ENCODE measurements at regions not wholly inside any gene's neighbourhood (a gene's known extent, or its start where the extent isn't known, plus 50 kb on each side); places are given as distances from the start of the nearest gene placed in this dataset.
"Not testable (repeated sequence)": the region's sequence is repeated elsewhere in the genome, so short reads cannot be mapped to it uniquely, and the experiment has no call there.

DNA sequence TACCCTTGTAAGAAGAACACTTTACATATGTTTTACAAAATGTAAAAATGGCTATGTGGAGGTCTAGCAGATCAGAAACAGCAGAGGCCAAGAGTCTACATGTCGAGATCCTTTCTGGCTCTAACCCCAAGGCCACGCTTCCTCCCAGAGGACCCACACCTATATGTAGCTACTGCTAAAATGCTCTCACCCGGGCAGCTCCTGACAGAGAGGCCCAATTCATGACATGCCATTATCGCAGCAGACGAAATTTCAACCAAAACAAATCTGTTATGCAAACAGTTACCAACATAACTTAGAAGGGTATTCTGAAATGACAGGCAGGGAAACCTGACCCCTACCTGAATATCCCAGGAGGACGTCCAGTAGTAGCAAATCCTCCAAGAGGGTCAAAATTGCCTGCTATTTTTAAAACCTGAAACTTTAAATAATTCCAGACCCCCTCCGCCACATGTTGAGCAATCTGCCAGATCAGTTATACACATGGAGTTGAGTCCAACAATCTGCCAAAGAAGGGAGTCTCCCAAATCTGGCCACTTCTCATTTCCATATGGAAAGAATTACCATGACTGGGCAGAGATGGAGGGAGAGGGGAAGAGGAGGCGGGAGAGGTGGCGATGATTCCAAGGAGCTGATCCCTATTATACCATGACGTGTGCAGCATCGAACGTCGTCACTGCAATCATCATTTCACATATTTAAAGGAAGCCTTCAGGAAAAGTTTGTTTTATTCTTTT lies 192.9 kb upstream of the TBL1X start:
- DNase-seq: peak; percentile 75

DNA sequence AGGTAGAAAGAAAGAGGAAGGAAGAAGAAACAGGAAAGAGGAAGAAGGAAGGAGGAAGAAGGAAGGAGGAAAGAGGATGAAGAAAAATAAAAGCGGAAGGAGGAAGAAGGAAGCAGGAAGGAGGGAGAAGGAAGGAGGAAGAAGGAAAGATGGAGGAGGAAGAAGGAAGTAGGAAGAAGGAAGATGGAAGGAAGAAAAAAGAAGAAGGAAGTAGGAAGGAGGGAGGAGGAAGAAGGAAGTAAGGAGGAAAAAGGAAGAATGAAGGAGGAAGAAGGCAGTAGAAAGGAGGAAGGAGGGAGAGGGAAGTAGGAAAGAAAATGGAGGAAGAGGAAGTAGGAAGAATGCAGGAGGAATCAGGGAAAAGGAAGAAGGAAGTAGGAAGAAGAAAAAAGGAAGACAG lies 191.1 kb upstream of the TBL1X start:
- no peak for DNase-seq

DNA sequence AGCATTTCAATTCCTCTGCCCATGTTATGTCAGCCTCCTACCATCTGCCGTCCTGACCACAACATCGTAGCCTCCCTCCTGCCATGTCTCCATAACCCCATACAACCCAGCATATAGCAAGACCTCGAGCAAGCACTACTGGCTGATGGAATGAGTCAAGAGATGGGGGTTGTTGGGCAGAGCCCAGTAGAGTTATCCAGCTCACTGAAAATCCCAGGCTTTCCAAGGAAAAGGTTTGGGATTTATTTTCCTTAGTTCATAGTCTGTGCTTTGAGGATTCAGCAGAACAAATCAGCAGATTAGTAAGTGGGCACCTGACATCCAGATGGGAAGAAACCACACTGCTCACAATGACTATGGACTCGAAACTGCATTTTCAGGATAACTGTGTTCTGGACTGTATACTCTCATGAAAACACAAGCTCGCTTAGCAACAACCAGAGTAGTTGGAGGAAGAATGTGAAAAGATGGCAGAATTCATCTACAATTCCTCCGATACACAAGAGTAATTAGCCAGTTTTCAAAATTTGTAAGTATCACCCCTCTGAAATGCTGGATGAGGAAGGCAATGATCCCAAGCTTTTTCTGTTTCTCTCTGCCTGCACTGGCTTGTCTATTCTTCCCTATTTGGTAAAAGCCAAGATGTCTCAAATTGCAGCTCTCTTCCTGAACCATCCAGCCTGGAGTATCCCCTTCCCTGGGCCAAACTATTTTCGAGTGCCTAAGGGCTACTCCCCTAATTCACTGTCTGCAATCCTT lies 186.2 kb upstream of the TBL1X start:
- DNase-seq: no peak

DNA sequence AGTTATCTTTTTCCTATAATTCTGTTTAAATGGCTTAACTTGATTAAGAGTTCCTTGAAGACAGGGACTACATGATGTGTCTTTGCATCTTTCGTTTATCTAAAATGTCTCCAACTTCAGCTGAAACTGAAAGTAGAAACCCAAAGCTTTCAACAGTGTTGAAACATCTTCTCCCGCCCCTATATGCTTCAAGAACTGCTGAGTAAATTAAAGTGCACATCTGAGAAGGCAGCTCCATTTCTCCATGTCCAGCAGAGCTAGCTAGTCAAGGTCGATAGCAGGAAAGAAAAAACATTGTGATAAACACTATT lies 185.7 kb upstream of the TBL1X start:
- no peak for DNase-seq

DNA sequence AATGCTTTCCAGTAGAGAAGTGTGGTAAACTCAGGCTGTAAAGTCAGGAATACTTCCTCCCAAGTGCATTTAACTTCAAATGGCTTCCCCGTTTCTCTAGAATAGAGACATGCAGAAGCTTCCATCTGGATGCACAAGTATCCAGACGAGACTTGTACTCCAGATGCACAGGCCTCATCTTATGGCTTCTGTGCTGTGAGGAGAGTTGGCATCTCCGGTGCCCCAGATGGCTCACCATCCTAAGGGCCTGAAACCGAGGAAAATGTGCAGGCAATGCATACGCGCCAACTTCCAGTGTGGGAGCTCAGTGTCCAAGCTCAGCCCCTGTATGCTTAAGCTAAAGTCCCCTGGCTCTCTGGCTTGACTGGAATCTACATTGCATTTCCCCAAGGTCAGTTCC lies 184.0 kb upstream of the TBL1X start:
- no peak for DNase-seq

DNA sequence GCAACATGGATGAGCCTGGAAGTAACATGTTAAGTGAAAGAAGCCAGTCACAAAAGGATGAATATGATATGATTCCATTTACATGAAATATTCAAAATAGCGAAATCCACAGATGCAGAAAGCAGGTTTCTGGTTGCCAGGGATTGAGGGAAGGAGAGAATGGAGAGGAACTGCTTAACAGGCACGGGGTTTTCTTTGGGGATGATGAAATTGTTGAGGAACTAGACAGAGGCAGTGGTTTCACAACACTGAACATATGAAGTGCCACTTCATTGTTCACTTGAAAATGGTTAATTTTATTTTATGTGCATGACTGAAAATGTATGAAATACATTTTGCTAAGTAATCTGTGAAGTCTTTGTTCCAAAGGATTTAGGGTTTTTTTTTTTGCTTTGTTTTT lies 182.5 kb upstream of the TBL1X start:
- DNase-seq: no peak

DNA sequence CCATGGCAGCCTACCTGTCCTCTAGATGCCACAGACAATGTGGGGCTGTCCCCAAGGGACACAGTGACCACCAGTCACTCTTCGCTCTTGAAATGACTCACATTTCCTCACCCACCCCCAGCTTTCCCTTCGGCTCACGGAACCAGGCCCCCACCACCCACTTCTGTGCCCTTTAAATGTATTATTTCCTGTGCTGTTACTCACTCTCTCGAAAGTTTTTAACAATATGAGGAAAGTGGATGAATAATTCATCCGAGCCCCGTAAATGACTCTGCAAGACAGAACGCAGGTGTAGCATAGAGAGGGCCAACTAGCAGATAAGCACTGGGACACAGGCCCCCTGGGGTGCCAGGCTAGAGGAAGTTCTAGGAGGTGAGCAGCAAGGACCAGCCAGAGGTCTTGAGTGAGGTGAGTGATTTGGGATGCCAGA lies 179.5 kb upstream of the TBL1X start:
- DNase-seq: no peak

DNA sequence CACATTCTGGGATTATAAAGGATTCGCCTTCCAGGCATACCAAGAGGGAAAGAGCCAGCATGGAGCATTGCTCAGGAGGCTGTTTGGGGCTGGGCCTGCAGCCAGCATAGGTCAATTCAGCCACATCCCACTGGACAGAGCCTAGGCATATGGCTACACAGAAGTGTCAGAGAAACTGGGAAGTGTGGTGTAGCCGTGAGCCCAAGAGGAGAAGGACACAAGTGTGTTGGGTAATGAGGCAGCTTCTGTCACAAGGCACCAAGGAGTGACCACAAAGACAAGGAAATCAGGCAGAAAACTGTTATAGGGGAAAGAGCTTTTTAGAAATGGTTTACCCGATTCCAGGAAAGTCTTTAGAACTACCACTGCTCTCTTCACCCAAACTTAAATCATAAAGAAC lies 178.6 kb upstream of the TBL1X start:
- DNase-seq: no peak

DNA sequence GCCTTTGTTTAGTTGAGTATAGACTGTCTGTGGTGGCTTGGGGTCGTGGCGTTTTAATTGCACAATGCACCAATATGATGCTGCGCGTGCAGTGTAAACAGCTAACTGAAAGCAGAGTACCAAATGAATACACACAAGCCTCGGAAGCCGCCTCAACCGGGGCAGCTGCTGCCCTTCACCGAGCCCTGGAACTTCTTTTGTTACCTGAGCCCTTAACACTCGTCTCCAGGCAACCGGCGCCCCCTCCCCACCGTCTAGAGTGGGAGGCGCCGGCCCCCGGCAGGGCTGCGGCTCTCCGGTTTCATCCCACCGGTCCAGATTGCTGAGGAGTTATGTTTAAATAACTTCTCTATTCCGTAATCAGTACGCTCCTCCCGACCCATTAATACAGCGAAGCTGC lies 173.2 kb upstream of the TBL1X start:
- DNase-seq: no peak

DNA sequence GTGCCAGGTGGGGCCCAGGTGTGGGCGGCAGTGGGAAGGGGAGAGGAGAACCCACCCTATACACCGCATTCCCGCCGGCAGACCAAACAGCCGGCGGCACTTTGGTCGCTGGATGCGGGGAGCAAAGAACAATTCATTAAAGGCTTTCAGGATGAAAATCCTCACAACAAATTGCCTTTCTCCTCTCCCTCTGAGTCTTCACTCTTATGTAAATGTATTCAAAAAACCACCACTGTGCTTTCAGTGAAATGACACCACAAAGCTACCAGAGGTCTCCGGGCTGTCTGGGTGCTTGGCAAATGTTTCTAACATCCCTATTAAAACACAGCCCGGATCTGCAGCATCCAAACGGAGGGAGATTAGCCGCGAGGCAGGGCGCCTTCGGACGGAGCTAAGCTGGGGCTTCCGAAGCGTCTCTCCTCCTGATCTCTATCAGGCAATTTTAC lies 171.8 kb upstream of the TBL1X start:
- no peak for DNase-seq

DNA sequence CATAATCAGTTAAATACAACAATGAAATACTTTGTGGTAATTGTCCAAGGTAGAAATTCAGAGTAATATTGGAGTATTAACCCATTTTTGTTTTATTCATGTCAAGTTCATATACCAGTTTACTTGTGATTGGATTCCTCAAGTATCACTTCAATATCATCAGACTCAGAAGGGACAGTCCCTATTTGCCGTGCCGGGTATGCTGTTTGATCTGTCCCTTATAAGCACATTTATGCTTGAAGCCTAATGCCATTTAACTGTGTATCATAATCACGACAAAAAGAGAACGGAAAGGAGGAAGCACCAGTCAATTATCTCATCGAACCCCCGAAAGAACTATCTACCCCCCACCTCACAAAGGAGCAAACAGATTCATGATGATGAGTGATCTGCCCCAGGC lies 171.0 kb upstream of the TBL1X start:
- no peak for DNase-seq

DNA sequence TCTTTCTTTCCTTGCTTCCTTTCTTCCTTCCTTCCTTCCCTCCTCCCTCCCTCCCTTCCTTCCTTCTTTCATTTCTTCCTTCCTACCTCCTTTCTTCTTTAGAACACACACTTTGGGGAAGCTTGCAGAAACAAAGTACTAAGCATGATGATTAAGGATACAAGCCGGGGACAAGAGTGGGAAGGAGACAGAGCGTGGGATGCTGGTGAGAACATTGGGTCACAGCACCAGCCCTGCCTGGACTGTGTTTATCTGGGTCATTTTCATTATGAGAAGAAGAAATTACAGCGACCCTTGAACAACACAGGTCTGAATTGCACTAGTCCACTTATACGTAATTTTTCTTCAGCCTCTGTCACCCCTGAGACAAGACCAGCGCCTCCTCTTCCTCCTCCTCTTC lies 169.3 kb upstream of the TBL1X start:
- no peak for DNase-seq

DNA sequence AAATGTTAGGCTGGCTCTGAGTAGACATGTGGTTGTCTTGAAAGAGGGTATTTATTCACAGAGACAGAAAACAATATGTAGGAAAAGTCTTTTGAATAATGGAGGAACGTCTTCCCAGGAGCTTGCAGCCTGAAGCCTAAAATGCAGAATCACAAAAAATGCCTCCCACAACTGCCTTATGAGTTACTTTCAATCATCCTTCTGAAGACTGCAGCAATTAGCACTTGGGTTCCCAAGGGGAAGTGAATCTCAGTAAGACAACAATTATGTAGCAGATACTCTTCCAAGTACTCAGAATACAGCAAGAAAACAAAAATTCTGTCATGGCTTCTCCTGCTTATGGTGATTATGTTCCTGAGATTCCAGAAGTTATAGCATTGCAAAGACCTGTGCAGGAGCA lies 166.6 kb upstream of the TBL1X start:
- no peak for DNase-seq

DNA sequence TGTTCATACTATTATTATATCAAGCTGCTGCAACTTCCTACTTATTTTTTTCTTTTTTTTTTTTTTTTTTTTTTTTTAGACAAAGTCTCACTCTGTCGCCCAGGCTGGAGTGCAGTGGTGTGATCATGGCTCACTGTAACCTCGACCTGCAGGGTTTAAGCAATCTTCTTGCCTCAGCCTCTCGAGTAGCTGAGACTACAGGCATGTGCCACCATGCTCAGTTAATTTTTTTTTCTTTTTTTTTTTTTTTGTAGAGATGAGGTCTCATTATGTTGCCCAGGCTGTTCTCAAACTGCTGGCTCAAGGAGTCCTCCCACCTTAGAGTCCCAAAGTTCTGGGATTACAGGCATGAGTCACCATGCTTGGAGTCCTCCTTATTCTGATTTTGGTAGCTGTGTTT lies 165.2 kb upstream of the TBL1X start:
- not testable (repeated sequence) for DNase-seq

DNA sequence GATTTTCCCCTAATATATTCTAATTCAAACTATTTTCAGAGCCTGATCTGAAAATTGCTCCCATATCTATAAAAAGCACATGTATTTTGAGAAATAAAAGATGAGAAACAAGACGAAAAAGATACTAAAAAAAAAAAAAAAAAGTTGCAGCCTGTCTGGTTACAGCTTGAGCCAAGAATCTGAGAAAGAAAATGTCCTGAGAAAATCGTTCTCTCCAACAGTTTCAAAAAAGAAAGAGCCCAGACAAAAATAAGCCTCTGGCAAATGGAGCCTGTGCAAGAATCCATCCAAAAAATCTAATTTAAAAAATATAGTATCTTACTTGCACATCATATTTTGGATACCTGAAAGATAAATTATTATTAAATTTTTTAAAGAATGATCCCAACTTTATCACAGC lies 163.0 kb upstream of the TBL1X start:
- DNase-seq: no peak

DNA sequence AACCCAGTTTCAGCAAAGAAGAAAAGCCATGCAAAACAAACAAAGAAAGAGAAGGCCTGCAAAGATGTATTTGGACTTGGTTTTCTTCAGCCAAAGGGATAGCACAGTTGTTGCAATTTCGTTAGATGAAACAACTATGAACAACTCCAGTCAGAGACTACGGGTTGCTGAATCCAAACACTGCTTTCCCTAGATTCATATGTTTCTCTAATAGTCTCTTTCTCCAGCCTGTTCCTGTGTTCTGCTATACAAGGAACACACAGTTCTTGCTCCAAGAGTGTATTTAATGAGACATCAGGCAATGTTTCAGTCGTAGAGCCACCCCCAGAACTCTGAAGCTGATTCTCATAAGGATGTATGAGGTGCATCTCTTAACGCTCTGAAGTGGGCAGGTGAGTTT lies 162.5 kb upstream of the TBL1X start:
- no peak for DNase-seq

DNA sequence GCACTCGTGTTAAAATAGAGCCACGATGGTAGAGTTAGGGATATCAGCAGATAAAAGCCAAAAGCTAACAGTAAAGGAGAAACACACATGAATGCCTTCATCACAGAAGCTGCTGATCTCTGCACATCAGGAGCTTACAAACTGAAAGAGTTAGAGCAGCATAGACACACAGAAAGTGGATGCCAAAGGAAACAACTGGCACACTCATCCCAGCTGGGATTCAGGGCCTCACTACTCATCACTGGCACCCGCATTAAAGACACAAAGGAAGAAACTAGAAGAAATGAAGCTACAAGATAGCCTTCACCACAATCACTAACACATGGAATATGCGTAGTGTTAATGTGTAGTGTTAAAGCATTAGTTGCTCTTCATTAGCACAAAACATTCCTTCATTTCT lies 156.4 kb upstream of the TBL1X start:
- DNase-seq: no peak

DNA sequence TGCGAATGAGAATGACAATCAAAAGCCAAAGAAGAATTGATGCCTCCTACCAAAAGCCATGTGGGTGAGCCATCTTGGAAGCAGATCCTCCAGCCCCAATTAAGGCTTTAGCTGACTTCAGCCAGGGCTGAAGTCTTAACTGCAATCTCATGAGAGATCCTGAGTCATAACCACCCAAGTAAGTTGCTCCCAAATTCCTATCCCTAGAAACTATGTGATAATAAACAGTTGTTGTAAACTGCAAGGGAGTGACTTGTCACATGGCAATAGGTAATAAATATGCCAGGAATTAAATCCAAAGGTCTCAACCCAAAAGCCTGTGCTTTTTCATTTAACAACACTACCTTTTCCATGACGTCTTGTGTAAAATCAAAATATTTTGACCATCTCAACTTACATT lies 154.2 kb upstream of the TBL1X start:
- DNase-seq: peak; percentile 64

DNA sequence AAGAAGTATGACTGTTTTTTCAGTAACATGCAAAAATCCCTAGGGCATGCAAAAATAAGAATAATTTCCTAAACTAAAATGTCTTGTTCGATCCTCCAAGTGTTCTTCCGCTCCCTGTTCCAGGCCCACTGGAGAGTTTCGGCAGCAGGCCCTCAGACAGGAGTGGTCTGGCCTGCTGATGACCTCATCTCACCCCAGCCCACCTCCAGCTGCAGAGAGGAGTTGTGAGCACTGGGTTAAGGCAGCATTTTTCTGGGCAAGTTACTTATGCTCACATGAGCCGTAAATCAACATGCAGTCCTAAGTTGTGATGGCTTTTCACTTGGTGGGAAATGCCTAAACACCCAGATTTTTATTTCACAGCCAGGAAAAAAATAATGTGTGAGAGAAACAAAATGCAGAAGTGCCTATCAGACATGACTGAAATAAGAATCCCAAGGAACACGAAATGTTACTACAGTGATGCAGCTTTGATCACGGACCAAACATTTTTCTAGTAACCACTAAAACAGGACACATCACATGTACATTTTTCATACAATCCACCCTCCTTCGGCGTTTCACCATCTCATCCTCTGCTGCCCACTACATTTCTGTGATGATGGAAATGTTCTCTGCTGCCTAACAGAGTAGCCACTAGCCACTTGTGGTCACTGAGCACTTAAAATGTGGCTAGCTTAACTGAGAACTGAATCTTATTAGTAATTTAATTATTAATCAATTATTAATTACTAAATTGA lies 153.3 kb upstream of the TBL1X start:
- peak; percentile 26 for DNase-seq

DNA sequence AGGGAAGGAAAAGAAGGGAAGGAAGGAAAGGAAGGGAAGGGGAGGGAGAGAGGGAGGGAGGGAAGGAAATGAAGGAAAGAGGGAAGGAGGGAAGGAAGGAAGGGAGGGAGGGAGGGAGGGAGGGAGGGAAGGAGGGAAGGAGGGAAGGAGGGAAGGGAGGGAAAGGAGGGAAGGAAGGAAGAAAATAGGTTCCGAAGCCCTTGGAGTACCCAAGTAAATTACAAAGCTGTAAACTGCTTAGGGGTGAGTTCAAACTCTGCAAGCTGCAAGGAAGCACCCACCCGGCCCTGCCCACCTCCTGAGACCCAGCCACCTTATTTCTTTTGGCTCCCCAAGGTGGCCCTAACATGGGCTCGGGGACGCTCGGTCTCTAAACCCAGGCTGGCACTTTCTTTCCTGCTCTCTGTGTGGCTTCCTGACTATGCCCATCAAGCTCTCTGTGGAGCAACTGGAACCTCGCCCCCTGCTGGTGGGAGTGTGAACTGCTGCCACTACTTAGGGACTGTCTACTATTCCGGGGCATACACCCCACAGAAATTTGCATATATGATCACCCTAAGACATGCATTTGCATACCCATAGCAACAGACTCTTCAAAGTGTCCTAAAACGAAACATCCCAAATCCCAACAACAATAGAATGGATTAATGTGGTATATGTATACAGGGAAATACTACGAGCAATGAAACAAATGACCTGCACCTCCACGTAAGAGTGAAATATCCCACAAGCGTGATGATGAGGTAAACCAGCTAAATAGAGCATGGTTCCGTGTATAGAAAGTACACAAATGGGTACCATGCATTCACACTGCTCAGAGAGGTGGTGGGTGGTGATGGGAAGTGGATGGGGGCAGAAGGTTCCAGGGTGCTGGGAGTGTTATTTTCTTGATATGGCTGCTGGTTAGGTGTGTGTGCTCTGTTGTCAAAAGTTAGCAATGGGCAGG lies 151.7 kb upstream of the TBL1X start:
- no peak for DNase-seq

DNA sequence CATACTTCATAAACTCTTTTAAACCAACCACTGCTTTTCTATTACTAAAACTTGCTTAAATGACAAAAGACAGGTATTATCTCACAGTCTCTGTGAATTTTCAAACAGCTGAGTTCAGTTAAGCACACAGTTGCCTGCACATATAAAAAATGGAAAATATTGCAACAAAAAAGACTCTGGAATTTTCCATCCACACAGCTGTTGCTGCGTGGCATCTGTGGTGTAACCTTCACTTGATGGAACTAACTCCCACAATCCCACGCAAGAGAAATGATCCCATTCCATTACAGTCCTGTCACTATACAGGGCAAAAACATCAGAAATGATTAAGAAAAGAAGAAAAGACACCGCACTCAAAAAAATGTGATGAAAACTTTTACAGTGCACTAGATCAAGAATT lies 149.8 kb upstream of the TBL1X start:
- DNase-seq: no peak

DNA sequence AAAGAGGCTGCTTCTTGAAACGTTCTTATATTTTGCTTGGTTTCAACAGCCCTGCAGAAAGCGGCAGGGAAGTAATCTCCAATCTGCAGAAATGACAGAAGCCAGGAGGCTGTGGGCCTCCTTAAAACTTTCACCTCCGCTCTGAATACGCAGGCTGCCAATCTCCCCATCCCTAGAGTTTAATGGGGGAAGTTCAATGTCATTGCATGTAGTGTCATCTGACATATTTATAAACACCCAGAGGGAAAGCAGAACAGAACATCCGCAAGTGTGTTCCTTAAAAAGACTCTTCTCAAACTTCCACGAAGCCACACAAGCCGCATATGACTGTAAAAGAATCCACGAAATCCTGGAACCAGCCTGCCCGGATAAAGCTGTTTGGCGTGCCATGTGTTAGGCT lies 148.8 kb upstream of the TBL1X start:
- DNase-seq: no peak

DNA sequence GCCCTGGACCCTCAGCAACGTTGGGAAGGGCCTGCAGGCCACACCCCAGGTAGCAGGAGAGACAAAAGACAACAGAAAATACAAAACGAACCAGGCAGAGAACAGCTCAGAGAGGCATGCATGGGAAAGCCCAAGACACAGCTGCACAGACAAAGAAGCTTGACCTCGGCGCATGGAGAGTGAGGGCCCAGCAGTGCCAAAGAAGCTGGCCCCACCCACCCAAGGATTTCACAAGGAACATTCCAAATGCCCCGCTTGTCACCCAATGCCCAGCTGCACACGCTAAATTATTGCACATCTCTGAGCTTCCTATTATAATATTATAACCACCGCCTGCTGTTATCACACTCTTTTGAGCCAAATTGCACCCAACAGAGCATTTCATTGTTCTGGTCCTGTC lies 147.7 kb upstream of the TBL1X start:
- DNase-seq: no peak

Data from fibroblast of skin of right biceps (primary cell).